Vagina (tissue), 2 donors: ENCODE measurements at regions not wholly inside any gene's neighbourhood (a gene's known extent, or its start where the extent isn't known, plus 50 kb on each side); places are given as distances from the start of the nearest gene placed in this dataset.

Experiments
- DNase-seq, 2 donors: peaks; one replicate each; pipeline ENCODE4 v3.0.0-alpha.2; 2017; ENCODE audit errors: extremely low spot score in 2 of 2
- H3K27ac ChIP-seq: fragments of 200-600 bp; sonication (generic); one replicate; pipeline ENCODE4 v1.5.1; 2019
- H3K27me3 ChIP-seq: fragments of 200-600 bp; sonication (generic); one replicate; pipeline ENCODE4 v1.5.1; 2019
- H3K36me3 ChIP-seq, 2 donors: fragments of 200-600 bp; sonication (generic); one replicate each; pipeline ENCODE4 v1.5.1; 2017 to 2019
- H3K4me1 ChIP-seq: fragments of 200-600 bp; sonication (generic); one replicate; pipeline ENCODE4 v1.5.1; 2019
- H3K4me3 ChIP-seq, 2 donors: fragments of 200-600 bp; sonication (generic); 1 replicate in 1 of 2; 2 replicates in 1 of 2; pipeline ENCODE4 v1.5.1; 2016 to 2019
- H3K9me3 ChIP-seq: fragments of 200-600 bp; sonication (generic); one replicate; pipeline ENCODE4 v1.5.1; 2019
- CTCF ChIP-seq, 3 experiments: fragments of 450-650 bp in 2 of 3; fragments of 200-600 bp in 1 of 3; sonication (generic) in 1 of 3; IDR thresholded peaks; one replicate each; pipeline ENCODE4 v1.5.1; 2017 to 2019; ENCODE audit warnings: antibody characterized with exemption in 3 of 3, mild to moderate bottlenecking in 2 of 3, moderate library complexity in 2 of 3
- POLR2A ChIP-seq, 2 donors: fragments of 450-650 bp; IDR thresholded peaks; one replicate each; pipeline ENCODE4 v1.6.1; 2017; ENCODE audit warnings: antibody characterized with exemption in 2 of 2, mild to moderate bottlenecking in 2 of 2, moderate library complexity in 2 of 2
- POLR2AphosphoS5 ChIP-seq, 2 donors: sonication (generic); formaldehyde crosslinking; IDR thresholded peaks; one replicate each; pipeline ENCODE4 v1.9.0; 2017; ENCODE audit warnings: antibody characterized with exemption in 2 of 2, mild to moderate bottlenecking in 2 of 2, low read depth in 1 of 2; ENCODE audit not compliant: insufficient read depth in 1 of 2
- intact Hi-C: fragments of 100-400 bp; cut with DNase I; formaldehyde crosslinking; loops from one replicate; pipeline ENCODE4 v1.15.1; 2023

- intact Hi-C loops = no loop called here
- Histone ChIP-seq H3K4me1 (no peaks in the 10 kb centered on the region), H3K36me3 (no peaks in the 10 kb centered on the region), H3K9me3 (no peaks in the 10 kb centered on the region), H3K27me3 (no peaks in the 10 kb centered on the region), H3K4me3 (no peak overlapping the region), H3K27ac (no peak overlapping the region)
- DNase-seq = no peak
- no peak for TF ChIP-seq POLR2AphosphoS5 (IDR thresholded peaks at IDR 0.05; ENCODE audit: insufficient read depth in 1 of 2, low read depth in 1 of 2)
- TF ChIP-seq CTCF (IDR thresholded peaks at IDR 0.05) = no peak
- TF ChIP-seq POLR2A (IDR thresholded peaks at IDR 0.05) = no peak
Measured at GRCh38 chr11:80085563-80085962, 644.7 kb upstream of the TENM4 start.

GRCh38 chr11:80084608-80085007 lies 643.8 kb upstream of the TENM4 start:
- DNase-seq = no peak
- no peaks in the 10 kb centered on the region for H3K9me3 ChIP-seq
- intact Hi-C loops = no loop called here
- TF ChIP-seq POLR2A (IDR thresholded peaks at IDR 0.05) = no peak
- no peak for TF ChIP-seq POLR2AphosphoS5 (IDR thresholded peaks at IDR 0.05; ENCODE audit: insufficient read depth in 1 of 2, low read depth in 1 of 2)
- TF ChIP-seq CTCF (IDR thresholded peaks at IDR 0.05) = no peak
- H3K36me3 ChIP-seq = no peaks in the 10 kb centered on the region
- H3K4me3 ChIP-seq = no peak overlapping the region
- H3K4me1 ChIP-seq = no peaks in the 10 kb centered on the region
- H3K27me3 ChIP-seq = no peaks in the 10 kb centered on the region
- H3K27ac ChIP-seq = no peak overlapping the region

GRCh38 chr11:80083531-80083951 lies 642.7 kb upstream of the TENM4 start:
- no peak for TF ChIP-seq CTCF (IDR thresholded peaks at IDR 0.05)
- no peak for TF ChIP-seq POLR2AphosphoS5 (IDR thresholded peaks at IDR 0.05; ENCODE audit: insufficient read depth in 1 of 2, low read depth in 1 of 2)
- TF ChIP-seq POLR2A (IDR thresholded peaks at IDR 0.05) = no peak
- Histone ChIP-seq H3K4me3 (no peak overlapping the region), H3K9me3 (no peaks in the 10 kb centered on the region), H3K36me3 (no peaks in the 10 kb centered on the region), H3K27ac (no peak overlapping the region), H3K27me3 (no peaks in the 10 kb centered on the region), H3K4me1 (no peaks in the 10 kb centered on the region)
- no peak for DNase-seq
- intact Hi-C loops = no loop called here

GRCh38 chr11:80082406-80082805 lies 641.6 kb upstream of the TENM4 start:
- Histone ChIP-seq H3K27me3 (no peaks in the 10 kb centered on the region), H3K27ac (no peak overlapping the region), H3K4me1 (no peaks in the 10 kb centered on the region), H3K4me3 (no peak overlapping the region), H3K36me3 (no peaks in the 10 kb centered on the region), H3K9me3 (no peaks in the 10 kb centered on the region)
- no peak for TF ChIP-seq POLR2AphosphoS5 (IDR thresholded peaks at IDR 0.05; ENCODE audit: insufficient read depth in 1 of 2, low read depth in 1 of 2)
- no peak for TF ChIP-seq POLR2A (IDR thresholded peaks at IDR 0.05)
- no peak for TF ChIP-seq CTCF (IDR thresholded peaks at IDR 0.05)
- no peak for DNase-seq
- intact Hi-C loops = no loop called here

GRCh38 chr11:80077113-80077512 lies 636.3 kb upstream of the TENM4 start:
- no peaks in the 10 kb centered on the region for H3K27me3 ChIP-seq
- no peak overlapping the region for H3K27ac ChIP-seq
- DNase-seq = no peak
- TF ChIP-seq POLR2A (IDR thresholded peaks at IDR 0.05) = no peak
- TF ChIP-seq POLR2AphosphoS5 (IDR thresholded peaks at IDR 0.05; ENCODE audit: insufficient read depth in 1 of 2, low read depth in 1 of 2) = no peak
- TF ChIP-seq CTCF (IDR thresholded peaks at IDR 0.05) = no peak
- H3K4me3 ChIP-seq = no peak overlapping the region
- H3K36me3 ChIP-seq = no peaks in the 10 kb centered on the region
- H3K9me3 ChIP-seq = no peaks in the 10 kb centered on the region
- H3K4me1 ChIP-seq = no peaks in the 10 kb centered on the region
- intact Hi-C loops = no loop called here
